ENCODE measurements at regions not wholly inside any gene's neighbourhood (a gene's known extent, or its start where the extent isn't known, plus 50 kb on each side); places are given as distances from the start of the nearest gene placed in this dataset.

- TF ChIP-seq CTCF (conservative IDR thresholded peaks at IDR 0.05; ENCODE audit: low read depth, low read length) (no peak), EZH2 (IDR thresholded peaks at IDR 0.05; ENCODE audit: borderline replicate concordance, low read depth, low read length, poor library complexity, severe bottlenecking) (no peak)
Observed at GRCh38 chr15:47639042-47639441, 78.3 kb upstream of the SEMA6D start.
